ENCODE measurements at regions not wholly inside any gene's neighbourhood (a gene's known extent, or its start where the extent isn't known, plus 50 kb on each side); places are given as distances from the start of the nearest gene placed in this dataset.
"Not testable (repeated sequence)": the region's sequence is repeated elsewhere in the genome, so short reads cannot be mapped to it uniquely, and the experiment has no call there.

- H3K36me3 ChIP-seq = no peaks in the 10 kb centered on the region
- H3K4me1 ChIP-seq = 0 out of 2 replicates have a peak, but pooled peaks cover 4% of the 10 kb centered on the region
- H3K9me3 ChIP-seq = no peaks in the 10 kb centered on the region
- no peaks in the 10 kb centered on the region for H3K27me3 ChIP-seq
- no peaks in the 10 kb centered on the region for H4K20me1 ChIP-seq
- H3K27ac ChIP-seq = no peak overlapping the region
- H3K4me3 ChIP-seq = no peak overlapping the region
- H3K4me2 ChIP-seq = no peak overlapping the region
- H3K9ac ChIP-seq = no peak overlapping the region
- no peak for TF ChIP-seq Cebpa-rat (IDR thresholded peaks at IDR 0.05)
Measured at GRCh38 chr14:94833633-94834032, 63.7 kb upstream of the GSC start.

- Histone ChIP-seq H3K36me3 (no peaks in the 10 kb centered on the region), H3K4me2 (no peak overlapping the region), H3K4me1 (0 out of 2 replicates have a peak, but pooled peaks cover 4% of the 10 kb centered on the region), H3K4me3 (no peak overlapping the region), H4K20me1 (no peaks in the 10 kb centered on the region), H3K27ac (no peak overlapping the region), H3K9me3 (no peaks in the 10 kb centered on the region), H3K27me3 (no peaks in the 10 kb centered on the region), H3K9ac (no peak overlapping the region)
- no peak for TF ChIP-seq Cebpa-rat (IDR thresholded peaks at IDR 0.05)
Measured at GRCh38 chr14:94831085-94831484, 61.2 kb upstream of the GSC start.

GRCh38 chr14:94827711-94828447 lies 58.0 kb upstream of the GSC start:
- Histone ChIP-seq H3K4me2 (no peak overlapping the region), H3K9me3 (peaks cover 6% of the 10 kb centered on the region; the same call in 1 of the 2 replicates), H3K27me3 (no peaks in the 10 kb centered on the region), H3K4me1 (no peaks in the 10 kb centered on the region), H3K27ac (no peak overlapping the region), H3K9ac (no peak overlapping the region), H4K20me1 (no peaks in the 10 kb centered on the region), H3K4me3 (no peak overlapping the region), H3K36me3 (no peaks in the 10 kb centered on the region)
- TF ChIP-seq Cebpa-rat (IDR thresholded peaks at IDR 0.05) = no peak

GRCh38 chr14:94826774-94827173 lies 56.9 kb upstream of the GSC start:
- Histone ChIP-seq H3K4me3 (no peak overlapping the region), H3K9ac (no peak overlapping the region), H3K4me2 (no peak overlapping the region), H3K9me3 (peaks cover 6% of the 10 kb centered on the region; the same call in 1 of the 2 replicates), H3K36me3 (no peaks in the 10 kb centered on the region), H3K27me3 (no peaks in the 10 kb centered on the region), H3K4me1 (no peaks in the 10 kb centered on the region), H4K20me1 (no peaks in the 10 kb centered on the region), H3K27ac (no peak overlapping the region)
- TF ChIP-seq Cebpa-rat (IDR thresholded peaks at IDR 0.05) = no peak

GRCh38 chr14:94823556-94824341 lies 53.8 kb upstream of the GSC start:
- Histone ChIP-seq H4K20me1 (no peaks in the 10 kb centered on the region), H3K4me1 (no peaks in the 10 kb centered on the region), H3K27me3 (no peaks in the 10 kb centered on the region), H3K4me2 (no peak overlapping the region), H3K27ac (no peak overlapping the region), H3K9ac (no peak overlapping the region), H3K4me3 (no peak overlapping the region), H3K36me3 (no peaks in the 10 kb centered on the region), H3K9me3 (peaks cover 20% of the 10 kb centered on the region)
- TF ChIP-seq Cebpa-rat (IDR thresholded peaks at IDR 0.05) = no peak

GRCh38 chr14:94821705-94822104 lies 51.8 kb upstream of the GSC start:
- H3K9me3 ChIP-seq = peaks cover 25% of the 10 kb centered on the region
- H3K27ac ChIP-seq = no peak overlapping the region
- H3K4me3 ChIP-seq = no peak overlapping the region
- no peaks in the 10 kb centered on the region for H3K4me1 ChIP-seq
- no peaks in the 10 kb centered on the region for H3K36me3 ChIP-seq
- no peaks in the 10 kb centered on the region for H4K20me1 ChIP-seq
- H3K9ac ChIP-seq = no peak overlapping the region
- no peaks in the 10 kb centered on the region for H3K27me3 ChIP-seq
- H3K4me2 ChIP-seq = no peak overlapping the region
- TF ChIP-seq Cebpa-rat (IDR thresholded peaks at IDR 0.05) = no peak

GRCh38 chr14:94820932-94821331 lies 51.0 kb upstream of the GSC start:
- H4K20me1 ChIP-seq, H3K4me1 ChIP-seq, H3K4me2 ChIP-seq, H3K36me3 ChIP-seq, H3K4me3 ChIP-seq, H3K9ac ChIP-seq, H3K27ac ChIP-seq, H3K27me3 ChIP-seq: not testable (repeated sequence)
- H3K9me3 ChIP-seq = peaks cover 25% of the 10 kb centered on the region
